ENCODE measurements at regions not wholly inside any gene's neighbourhood (a gene's known extent, or its start where the extent isn't known, plus 50 kb on each side); places are given as distances from the start of the nearest gene placed in this dataset.

DNA sequence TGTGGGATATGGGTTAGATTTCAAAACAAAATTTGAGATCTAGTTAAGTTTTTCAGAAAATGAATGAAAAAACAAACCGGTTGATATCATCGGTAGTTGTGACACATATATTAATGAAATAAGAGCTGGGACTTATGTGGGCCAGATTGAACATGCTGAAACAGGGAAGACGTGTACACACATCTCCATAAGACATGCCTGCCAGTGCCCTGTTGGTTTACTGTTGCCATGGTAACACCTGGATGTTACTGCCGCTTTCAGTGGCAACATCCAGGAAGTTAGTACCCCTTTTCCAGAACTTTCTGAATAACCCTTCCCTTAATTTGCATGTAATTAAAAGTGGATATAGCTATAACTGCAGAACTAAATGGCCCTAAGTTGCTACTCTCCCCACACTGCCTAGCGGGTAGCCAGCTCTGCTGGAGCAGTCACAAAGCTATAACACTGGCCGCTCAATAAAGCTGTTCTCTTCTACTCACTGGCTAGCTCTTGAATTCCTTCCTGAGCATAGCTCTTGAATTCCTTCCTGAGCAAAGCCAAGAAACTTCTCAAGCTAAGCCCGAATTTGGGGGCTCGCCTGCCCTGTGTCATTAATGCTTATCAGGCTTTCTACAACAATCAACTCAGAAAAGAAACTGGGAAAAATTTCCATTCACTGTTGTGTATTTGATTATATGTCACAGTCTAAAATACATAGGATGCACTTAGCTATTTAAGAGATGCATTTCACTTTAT, 776.3 kb upstream of the CDH7 start:
- Mint-ChIP-seq H3K36me3 (ENCODE audit: low read depth) (no peaks in the 10 kb centered on the region), H3K27ac (no peak overlapping the region), H3K27me3 (no peaks in the 10 kb centered on the region), H3K4me3 (no peak overlapping the region), H3K4me1 (ENCODE audit: low read depth) (no peaks in the 10 kb centered on the region), H3K9me3 (peaks cover 14% of the 10 kb centered on the region)
- DNase-seq, result no peak

DNA sequence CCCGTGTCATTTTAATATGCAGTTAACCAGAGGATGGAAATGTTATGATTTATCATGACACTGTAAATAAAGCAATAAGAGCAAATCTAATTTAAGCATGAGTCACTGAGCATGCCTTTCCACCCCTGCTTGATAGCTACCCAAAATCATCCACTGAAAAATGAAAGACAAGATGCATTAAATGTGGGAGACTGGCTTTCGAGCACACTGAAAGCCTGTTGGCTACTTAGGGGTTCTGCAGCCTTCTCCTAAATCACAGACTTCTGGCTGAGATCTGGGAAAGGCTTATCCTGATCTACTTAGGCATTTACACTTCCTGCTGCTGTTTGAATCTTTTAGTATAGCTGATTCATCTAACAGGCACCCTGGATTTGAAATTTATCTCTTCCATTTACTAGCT, 778.3 kb upstream of the CDH7 start:
- Mint-ChIP-seq H3K27ac (no peak overlapping the region), H3K36me3 (ENCODE audit: low read depth) (no peaks in the 10 kb centered on the region), H3K4me1 (ENCODE audit: low read depth) (no peaks in the 10 kb centered on the region), H3K4me3 (no peak overlapping the region), H3K9me3 (peaks cover 9% of the 10 kb centered on the region), H3K27me3 (no peaks in the 10 kb centered on the region)
- DNase-seq, result no peak

DNA sequence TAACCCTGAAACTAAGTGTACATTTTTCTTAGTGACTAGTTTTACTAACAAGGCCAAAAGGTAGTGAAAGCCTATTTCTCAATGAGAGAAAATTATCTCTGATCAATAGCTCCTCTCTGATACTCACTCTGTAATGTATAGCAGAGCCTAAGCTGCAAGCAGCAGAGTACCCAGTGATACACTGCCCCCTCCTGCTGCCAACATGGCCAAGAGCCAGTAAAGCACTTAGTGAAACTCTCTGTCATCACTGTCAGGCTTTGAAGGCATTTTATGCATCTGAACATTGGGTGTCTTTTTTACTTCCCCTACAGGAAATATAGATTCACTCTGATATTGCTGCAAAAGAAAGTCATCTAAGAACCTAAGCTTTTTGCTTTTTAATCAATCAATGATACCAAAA, 784.1 kb upstream of the CDH7 start:
- no peaks in the 10 kb centered on the region for H3K27me3 Mint-ChIP-seq
- no peak overlapping the region for H3K27ac Mint-ChIP-seq
- H3K4me3 Mint-ChIP-seq, result no peak overlapping the region
- no peaks in the 10 kb centered on the region for H3K4me1 Mint-ChIP-seq (ENCODE audit: low read depth)
- H3K36me3 Mint-ChIP-seq (ENCODE audit: low read depth), result no peaks in the 10 kb centered on the region
- H3K9me3 Mint-ChIP-seq, result peaks cover 6% of the 10 kb centered on the region
- DNase-seq, result no peak

DNA sequence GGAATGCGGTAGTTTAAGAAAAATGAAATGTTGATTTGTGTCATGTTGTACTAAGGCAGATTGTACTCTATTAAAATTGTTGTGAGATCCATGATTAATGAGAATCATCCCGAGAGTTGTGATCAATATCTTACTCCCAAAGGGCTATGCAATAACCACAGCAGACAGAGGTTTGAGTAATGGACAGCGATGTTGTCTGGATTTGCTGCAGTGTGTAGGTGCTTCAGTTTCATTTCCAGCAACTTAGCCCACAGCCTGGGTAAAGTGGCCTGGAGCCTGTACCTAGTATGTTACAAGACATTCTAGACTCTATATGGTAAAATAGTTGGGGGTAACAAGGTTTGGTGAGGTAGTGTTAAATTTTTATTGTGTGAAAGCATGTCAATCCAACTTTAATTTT, 794.3 kb upstream of the CDH7 start:
- H3K4me1 Mint-ChIP-seq (ENCODE audit: low read depth), result no peaks in the 10 kb centered on the region
- H3K9me3 Mint-ChIP-seq, result peaks cover 8% of the 10 kb centered on the region
- H3K27ac Mint-ChIP-seq, result no peak overlapping the region
- no peaks in the 10 kb centered on the region for H3K36me3 Mint-ChIP-seq (ENCODE audit: low read depth)
- DNase-seq, result no peak
- H3K4me3 Mint-ChIP-seq, result no peak overlapping the region
- no peaks in the 10 kb centered on the region for H3K27me3 Mint-ChIP-seq

GRCh38 chr18:64949885-64950284, 800.9 kb upstream of the CDH7 start:
- no peaks in the 10 kb centered on the region for H3K4me1 Mint-ChIP-seq (ENCODE audit: low read depth)
- H3K36me3 Mint-ChIP-seq (ENCODE audit: low read depth), result no peaks in the 10 kb centered on the region
- H3K4me3 Mint-ChIP-seq, result no peak overlapping the region
- H3K9me3 Mint-ChIP-seq, result peaks cover 14% of the 10 kb centered on the region
- no peaks in the 10 kb centered on the region for H3K27me3 Mint-ChIP-seq
- no peak for DNase-seq
- no peak overlapping the region for H3K27ac Mint-ChIP-seq

DNA sequence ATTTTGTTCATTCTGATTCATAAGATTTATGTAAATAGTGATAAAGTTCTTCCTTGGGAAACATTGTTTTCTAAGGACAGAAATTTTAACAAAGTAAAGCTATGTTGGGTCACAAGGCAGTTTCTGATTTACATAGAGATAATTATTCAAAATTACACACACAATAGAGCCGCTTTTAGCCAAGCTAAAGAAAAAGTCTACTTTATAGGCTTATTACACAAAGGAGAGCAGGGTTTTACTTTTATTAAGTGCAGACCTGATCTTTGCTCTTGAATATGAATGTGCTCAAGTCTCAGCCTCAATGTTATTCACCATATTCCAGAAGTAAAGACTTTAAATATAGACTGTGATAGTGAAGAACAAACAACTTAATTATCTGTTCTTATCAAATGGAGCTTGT, 787.8 kb upstream of the LINC00305 start:
- Mint-ChIP-seq H3K27me3 (no peaks in the 10 kb centered on the region), H3K9me3 (peaks cover 3% of the 10 kb centered on the region), H3K4me3 (no peak overlapping the region), H3K36me3 (ENCODE audit: low read depth) (no peaks in the 10 kb centered on the region), H3K27ac (no peak overlapping the region), H3K4me1 (ENCODE audit: low read depth) (no peaks in the 10 kb centered on the region)
- DNase-seq, result no peak

DNA sequence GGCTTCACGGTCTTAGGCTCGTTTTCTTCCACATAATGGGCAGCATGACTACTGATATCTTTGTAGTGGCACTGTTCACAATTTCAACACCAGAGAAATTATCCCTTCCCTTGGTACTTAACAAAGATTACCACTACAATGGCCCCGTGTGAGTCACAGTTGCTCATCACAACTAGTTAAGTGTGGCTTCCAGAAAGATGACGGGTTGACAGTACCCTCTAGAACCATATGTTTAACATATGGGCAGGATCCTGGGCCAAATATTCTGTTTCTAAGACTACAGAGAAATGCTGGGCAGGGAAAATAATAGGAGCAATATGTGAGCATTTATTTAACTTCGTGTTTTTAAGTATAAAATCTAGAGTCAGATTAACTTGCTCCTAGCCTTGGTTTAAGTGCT, 780.1 kb upstream of the LINC00305 start:
- H3K4me3 Mint-ChIP-seq, result no peak overlapping the region
- no peaks in the 10 kb centered on the region for H3K4me1 Mint-ChIP-seq (ENCODE audit: low read depth)

GRCh38 chr18:64919971-64920570, 771.2 kb upstream of the LINC00305 start:
- DNase-seq, result no peak
- H3K9me3 Mint-ChIP-seq, result peaks cover 13% of the 10 kb centered on the region
- no peaks in the 10 kb centered on the region for H3K27me3 Mint-ChIP-seq
- no peaks in the 10 kb centered on the region for H3K36me3 Mint-ChIP-seq (ENCODE audit: low read depth)
- H3K4me3 Mint-ChIP-seq, result no peak overlapping the region
- no peaks in the 10 kb centered on the region for H3K4me1 Mint-ChIP-seq (ENCODE audit: low read depth)
- no peak overlapping the region for H3K27ac Mint-ChIP-seq

More for the DNA sequence above, 780.1 kb upstream of the LINC00305 start:
- DNase-seq, result no peak
- Mint-ChIP-seq H3K9me3 (peaks cover 11% of the 10 kb centered on the region), H3K36me3 (ENCODE audit: low read depth) (no peaks in the 10 kb centered on the region), H3K27me3 (no peaks in the 10 kb centered on the region), H3K27ac (no peak overlapping the region)

DNA sequence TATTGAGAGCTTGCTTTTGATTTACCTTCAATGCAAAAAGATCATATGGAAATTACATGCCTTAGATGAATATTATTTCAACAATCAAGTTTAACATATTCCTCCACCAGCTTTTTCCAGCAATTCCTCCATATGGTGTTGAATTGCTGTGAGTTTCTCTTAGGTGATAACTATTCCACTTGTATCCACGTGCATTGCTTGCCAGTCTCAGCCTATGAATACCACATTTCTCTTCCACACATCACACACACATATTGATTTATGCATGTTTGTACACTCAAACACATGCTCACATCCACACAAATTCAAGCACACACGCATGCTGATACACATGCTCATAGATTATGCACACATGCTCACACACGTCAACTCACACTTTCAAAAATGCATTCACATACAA, 770.0 kb upstream of the LINC00305 start:
- H3K27me3 Mint-ChIP-seq, result no peaks in the 10 kb centered on the region
- H3K36me3 Mint-ChIP-seq (ENCODE audit: low read depth), result no peaks in the 10 kb centered on the region
- no peak for DNase-seq
- no peaks in the 10 kb centered on the region for H3K4me1 Mint-ChIP-seq (ENCODE audit: low read depth)
- peaks cover 9% of the 10 kb centered on the region for H3K9me3 Mint-ChIP-seq
- no peak overlapping the region for H3K4me3 Mint-ChIP-seq
- no peak overlapping the region for H3K27ac Mint-ChIP-seq

- Mint-ChIP-seq H3K36me3 (ENCODE audit: low read depth) (no peaks in the 10 kb centered on the region), H3K27ac (no peak overlapping the region), H3K4me3 (no peak overlapping the region), H3K27me3 (no peaks in the 10 kb centered on the region), H3K9me3 (peaks cover 17% of the 10 kb centered on the region), H3K4me1 (ENCODE audit: low read depth) (no peaks in the 10 kb centered on the region)
- DNase-seq, result no peak
These were observed 744.5 kb upstream of the LINC00305 start for GRCh38 chr18:64893349-64893748.

- Mint-ChIP-seq H3K4me3 (no peak overlapping the region), H3K36me3 (ENCODE audit: low read depth) (no peaks in the 10 kb centered on the region), H3K27ac (no peak overlapping the region), H3K4me1 (ENCODE audit: low read depth) (no peaks in the 10 kb centered on the region), H3K27me3 (no peaks in the 10 kb centered on the region), H3K9me3 (peaks cover 18% of the 10 kb centered on the region)
- no peak for DNase-seq
These were observed 740.1 kb upstream of the LINC00305 start for GRCh38 chr18:64888956-64889355.

- H3K36me3 Mint-ChIP-seq (ENCODE audit: low read depth), result no peaks in the 10 kb centered on the region
- H3K4me1 Mint-ChIP-seq (ENCODE audit: low read depth), result no peaks in the 10 kb centered on the region
- peaks cover 12% of the 10 kb centered on the region for H3K9me3 Mint-ChIP-seq
- no peak for DNase-seq
- no peaks in the 10 kb centered on the region for H3K27me3 Mint-ChIP-seq
- no peak overlapping the region for H3K27ac Mint-ChIP-seq
- H3K4me3 Mint-ChIP-seq, result no peak overlapping the region
These were observed 738.1 kb upstream of the LINC00305 start for GRCh38 chr18:64886995-64887394.

DNA sequence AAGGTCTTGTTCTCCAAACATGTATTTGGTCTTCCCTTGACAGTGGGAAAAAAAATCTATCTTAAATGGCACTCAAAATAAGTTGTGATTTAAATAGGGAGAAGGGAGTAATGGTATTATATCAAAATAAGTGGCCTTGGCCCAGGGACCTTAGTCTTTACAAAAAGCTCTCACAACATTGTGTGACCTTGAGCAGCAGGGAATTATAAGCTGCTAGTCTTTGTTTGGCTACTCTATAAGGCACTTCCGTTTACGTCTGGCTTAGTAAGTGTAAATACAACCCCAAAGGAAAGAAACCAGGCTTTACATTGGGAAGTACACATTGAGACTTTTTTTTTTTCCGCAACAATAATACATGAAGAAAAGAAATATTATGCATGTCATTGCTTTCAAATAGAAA, 734.0 kb upstream of the LINC00305 start:
- H3K27ac Mint-ChIP-seq, result no peak overlapping the region
- H3K36me3 Mint-ChIP-seq (ENCODE audit: low read depth), result no peaks in the 10 kb centered on the region
- no peak for DNase-seq
- H3K4me1 Mint-ChIP-seq (ENCODE audit: low read depth), result no peaks in the 10 kb centered on the region
- H3K27me3 Mint-ChIP-seq, result no peaks in the 10 kb centered on the region
- no peak overlapping the region for H3K4me3 Mint-ChIP-seq
- peaks cover 13% of the 10 kb centered on the region for H3K9me3 Mint-ChIP-seq

GRCh38 chr18:64876833-64877232, 727.9 kb upstream of the LINC00305 start:
- Mint-ChIP-seq H3K4me1 (ENCODE audit: low read depth) (no peaks in the 10 kb centered on the region), H3K4me3 (no peak overlapping the region), H3K27ac (no peak overlapping the region), H3K27me3 (no peaks in the 10 kb centered on the region), H3K36me3 (ENCODE audit: low read depth) (no peaks in the 10 kb centered on the region), H3K9me3 (peaks cover 4% of the 10 kb centered on the region)
- DNase-seq, result no peak

DNA sequence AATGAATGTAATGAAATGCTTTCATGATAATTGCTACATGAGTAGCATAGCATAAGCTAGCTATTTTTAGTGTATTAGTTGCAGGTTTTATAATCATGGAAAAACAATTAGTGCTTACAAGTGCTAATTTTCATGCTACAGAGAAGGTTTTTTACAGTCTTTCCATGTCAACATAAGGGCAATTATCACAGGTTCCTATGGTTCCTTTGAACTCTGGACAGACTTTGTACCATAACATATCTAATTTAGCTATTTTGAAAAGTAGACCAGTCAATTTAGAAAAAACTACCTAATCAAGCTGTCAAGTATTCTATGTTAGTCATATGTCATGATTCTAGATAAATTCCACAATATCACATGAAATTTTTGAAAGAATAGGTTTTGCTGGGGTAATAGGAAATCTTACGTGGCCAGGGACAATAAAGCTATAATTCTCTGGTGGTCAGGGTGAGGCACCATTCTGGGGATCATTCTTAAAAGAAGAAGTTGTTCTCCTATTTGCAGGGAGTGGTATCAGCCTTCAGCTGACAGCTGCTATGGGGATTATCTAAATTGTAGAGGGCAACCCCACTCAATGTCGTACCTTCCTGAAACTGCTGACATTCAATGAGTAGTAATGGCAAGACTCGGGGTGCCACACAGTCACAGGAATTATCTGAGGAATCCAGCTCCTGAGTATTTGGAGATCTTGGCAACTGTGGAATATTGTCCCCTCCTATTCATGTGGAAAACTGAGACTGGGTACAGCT, 724.0 kb upstream of the LINC00305 start:
- Mint-ChIP-seq H3K9me3 (peaks cover 4% of the 10 kb centered on the region), H3K4me1 (ENCODE audit: low read depth) (no peaks in the 10 kb centered on the region), H3K27me3 (no peaks in the 10 kb centered on the region), H3K4me3 (no peak overlapping the region), H3K27ac (no peak overlapping the region), H3K36me3 (ENCODE audit: low read depth) (no peaks in the 10 kb centered on the region)
- no peak for DNase-seq
